Liver (tissue), 3 donors: ENCODE measurements at regions not wholly inside any gene's neighbourhood (a gene's known extent, or its start where the extent isn't known, plus 50 kb on each side); places are given as distances from the start of the nearest gene placed in this dataset.
"Not testable (repeated sequence)": the region's sequence is repeated elsewhere in the genome, so short reads cannot be mapped to it uniquely, and the experiment has no call there.

Experiments
- GABPA ChIP-seq, 2 donors: IDR thresholded peaks in 1 of 2; conservative IDR thresholded peaks in 1 of 2; 2 replicates each; pipeline ENCODE4 v1.6.1; 2016; ENCODE audit warnings: antibody characterized with exemption in 2 of 2, mild to moderate bottlenecking in 1 of 2, moderate library complexity in 1 of 2
- HNF4G ChIP-seq: IDR thresholded peaks from 2 replicates; pipeline ENCODE4 v1.6.1; 2016; ENCODE audit warnings: antibody characterized with exemption
- TAF1 ChIP-seq: conservative IDR thresholded peaks from 2 replicates; pipeline ENCODE4 v1.6.1; 2016; ENCODE audit warnings: antibody characterized with exemption, mild to moderate bottlenecking
- YY1 ChIP-seq: IDR thresholded peaks from 2 replicates; pipeline ENCODE4 v1.6.1; 2016; ENCODE audit warnings: antibody characterized with exemption, mild to moderate bottlenecking
- TF ChIP-seq, protein P1 (sequence below): IDR thresholded peaks from 2 replicates; pipeline ENCODE4 v1.6.1; 2016; ENCODE audit warnings: antibody characterized with exemption
- TF ChIP-seq, protein P2 (sequence below): fragments of 150-350 bp; IDR thresholded peaks from 2 replicates; pipeline ENCODE4 v1.5.1; 2017; ENCODE audit warnings: improper control_type of control experiment, low read depth, low read length; ENCODE audit not compliant: missing input control
- donor health status: healthy.
- donor health status: healthy.

DNA sequence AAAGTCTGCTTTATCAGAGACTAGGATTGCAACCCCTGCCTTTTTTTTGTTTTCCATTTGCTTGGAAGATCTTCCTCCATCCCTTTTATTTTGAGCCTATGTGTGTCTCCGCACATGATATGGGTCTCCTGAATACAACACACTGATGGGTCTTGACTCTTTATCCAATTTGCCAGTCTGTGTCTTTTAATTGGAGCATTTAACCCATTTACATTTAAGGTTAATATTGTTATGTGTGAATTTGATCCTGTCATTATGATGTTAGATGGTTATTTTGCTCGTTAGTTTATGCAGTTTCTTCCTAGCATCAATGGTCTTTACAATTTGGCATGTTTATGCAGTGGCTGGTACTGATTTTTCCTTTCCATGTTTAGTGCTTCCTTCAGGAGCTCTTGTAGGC lies 84.0 kb upstream of the B3GAT1 start:
- TF ChIP-seq TAF1; HNF4G; GABPA (IDR thresholded peaks at IDR 0.05 in 1 of 2, conservative IDR thresholded peaks at IDR 0.05 in 1 of 2); YY1: not testable (repeated sequence)
- TF ChIP-seq, protein P1, sequence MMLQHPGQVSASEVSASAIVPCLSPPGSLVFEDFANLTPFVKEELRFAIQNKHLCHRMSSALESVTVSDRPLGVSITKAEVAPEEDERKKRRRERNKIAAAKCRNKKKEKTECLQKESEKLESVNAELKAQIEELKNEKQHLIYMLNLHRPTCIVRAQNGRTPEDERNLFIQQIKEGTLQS = not testable (repeated sequence)
- TF ChIP-seq, protein P2, sequence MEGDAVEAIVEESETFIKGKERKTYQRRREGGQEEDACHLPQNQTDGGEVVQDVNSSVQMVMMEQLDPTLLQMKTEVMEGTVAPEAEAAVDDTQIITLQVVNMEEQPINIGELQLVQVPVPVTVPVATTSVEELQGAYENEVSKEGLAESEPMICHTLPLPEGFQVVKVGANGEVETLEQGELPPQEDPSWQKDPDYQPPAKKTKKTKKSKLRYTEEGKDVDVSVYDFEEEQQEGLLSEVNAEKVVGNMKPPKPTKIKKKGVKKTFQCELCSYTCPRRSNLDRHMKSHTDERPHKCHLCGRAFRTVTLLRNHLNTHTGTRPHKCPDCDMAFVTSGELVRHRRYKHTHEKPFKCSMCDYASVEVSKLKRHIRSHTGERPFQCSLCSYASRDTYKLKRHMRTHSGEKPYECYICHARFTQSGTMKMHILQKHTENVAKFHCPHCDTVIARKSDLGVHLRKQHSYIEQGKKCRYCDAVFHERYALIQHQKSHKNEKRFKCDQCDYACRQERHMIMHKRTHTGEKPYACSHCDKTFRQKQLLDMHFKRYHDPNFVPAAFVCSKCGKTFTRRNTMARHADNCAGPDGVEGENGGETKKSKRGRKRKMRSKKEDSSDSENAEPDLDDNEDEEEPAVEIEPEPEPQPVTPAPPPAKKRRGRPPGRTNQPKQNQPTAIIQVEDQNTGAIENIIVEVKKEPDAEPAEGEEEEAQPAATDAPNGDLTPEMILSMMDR = not testable (repeated sequence)
